WI38 (cell line): ENCODE measurements at regions not wholly inside any gene's neighbourhood (a gene's known extent, or its start where the extent isn't known, plus 50 kb on each side); places are given as distances from the start of the nearest gene placed in this dataset.
"Not testable (repeated sequence)": the region's sequence is repeated elsewhere in the genome, so short reads cannot be mapped to it uniquely, and the experiment has no call there.

Experiments used
- H3K4me3 ChIP-seq: 2 replicates; pipeline ENCODE4 v1.5.1; 2011; ENCODE audit warnings: low read depth, mild to moderate bottlenecking, control low read depth, low read length
- CTCF ChIP-seq: IDR thresholded peaks from 2 replicates; pipeline ENCODE4 v1.5.1; 2012; ENCODE audit warnings: low read depth, mild to moderate bottlenecking, control low read depth, low read length

- H3K4me3 ChIP-seq, result not testable (repeated sequence)
Measured at GRCh38 chr7:63856466-63856865, 142.2 kb upstream of the ZNF722 start.

GRCh38 chr7:63867127-63867526 is 131.5 kb upstream of the ZNF722 start:
- no peak for TF ChIP-seq CTCF
- no peak overlapping the region for H3K4me3 ChIP-seq

- H3K4me3 ChIP-seq, result not testable (repeated sequence)
Measured at GRCh38 chr7:63874242-63874641, 124.4 kb upstream of the ZNF722 start.

GRCh38 chr7:63876707-63877322 is 121.8 kb upstream of the ZNF722 start:
- no peak overlapping the region for H3K4me3 ChIP-seq
- no peak for TF ChIP-seq CTCF

- no peak overlapping the region for H3K4me3 ChIP-seq
- TF ChIP-seq CTCF, result no peak
Measured at GRCh38 chr7:63887031-63887430, 111.6 kb upstream of the ZNF722 start.

- H3K4me3 ChIP-seq, result no peak overlapping the region
- no peak for TF ChIP-seq CTCF
Measured at GRCh38 chr7:63899691-63900393, 98.8 kb upstream of the ZNF722 start.

- peak overlapping the region; percentile 21; the same call in 1 of the 2 replicates for H3K4me3 ChIP-seq
- TF ChIP-seq CTCF, result no peak
Measured at GRCh38 chr7:63900394-63901203, 98.0 kb upstream of the ZNF722 start.

GRCh38 chr7:63901204-63901506 is 97.5 kb upstream of the ZNF722 start:
- H3K4me3 ChIP-seq, result peak overlapping the region; percentile 21; the same call in 1 of the 2 replicates
